ENCODE measurements at regions not wholly inside any gene's neighbourhood (a gene's known extent, or its start where the extent isn't known, plus 50 kb on each side); places are given as distances from the start of the nearest gene placed in this dataset.

DNA sequence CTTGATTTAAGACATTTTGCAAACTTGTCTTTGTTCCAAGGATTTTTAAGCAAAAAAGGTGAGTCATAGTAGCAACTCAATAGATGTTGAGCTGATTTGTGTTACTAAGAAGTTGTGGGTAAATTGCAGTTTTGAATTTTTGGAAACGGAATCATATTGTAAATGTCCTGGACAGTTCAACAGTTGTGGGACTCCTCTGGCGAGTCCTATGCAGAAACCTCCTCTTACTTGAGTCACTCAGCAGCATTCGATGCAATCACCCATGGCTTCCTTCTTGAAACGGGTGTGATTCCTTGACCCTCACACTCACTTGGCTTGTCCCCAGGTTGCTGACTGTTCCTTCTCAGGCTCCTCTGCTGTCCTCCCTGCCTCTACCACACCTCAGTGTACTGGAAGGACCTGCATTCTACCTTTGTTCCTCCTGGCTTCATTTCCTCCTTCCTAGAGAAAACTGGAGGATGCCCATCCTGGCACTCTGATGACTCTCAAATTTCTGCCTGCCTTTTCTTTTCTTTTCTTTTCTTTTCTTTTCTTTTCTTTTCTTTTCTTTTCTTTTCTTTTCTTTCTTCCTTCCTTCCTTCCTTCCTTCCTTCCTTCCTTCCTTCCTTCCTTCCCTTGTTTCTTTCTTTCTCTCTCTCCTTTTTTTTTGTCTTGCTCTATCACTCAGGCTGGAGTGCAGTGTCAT lies 52.8 kb upstream of the DGKG start:
- Histone ChIP-seq H3K36me3 (no peaks in the 10 kb centered on the region), H3K27me3 (no peaks in the 10 kb centered on the region), H3K27ac (peak overlapping the region in 2 of 3 donors; percentile 84 to 92), H3K4me1 (peaks cover 0 to 14% (median 8%) of the 10 kb centered on the region in 4 donors), H3K4me3 (no peak overlapping the region), H3K9me3 (no peaks in the 10 kb centered on the region)
- ATAC-seq, result no peak
- 62% methylated on average over 4 of the region's 4 CpGs for WGBS (ENCODE audit: insufficient coverage, low coverage, low lambda C conversion rate, missing lambda C conversion rate)
- no peak for DNase-seq
- TF ChIP-seq, protein P1, sequence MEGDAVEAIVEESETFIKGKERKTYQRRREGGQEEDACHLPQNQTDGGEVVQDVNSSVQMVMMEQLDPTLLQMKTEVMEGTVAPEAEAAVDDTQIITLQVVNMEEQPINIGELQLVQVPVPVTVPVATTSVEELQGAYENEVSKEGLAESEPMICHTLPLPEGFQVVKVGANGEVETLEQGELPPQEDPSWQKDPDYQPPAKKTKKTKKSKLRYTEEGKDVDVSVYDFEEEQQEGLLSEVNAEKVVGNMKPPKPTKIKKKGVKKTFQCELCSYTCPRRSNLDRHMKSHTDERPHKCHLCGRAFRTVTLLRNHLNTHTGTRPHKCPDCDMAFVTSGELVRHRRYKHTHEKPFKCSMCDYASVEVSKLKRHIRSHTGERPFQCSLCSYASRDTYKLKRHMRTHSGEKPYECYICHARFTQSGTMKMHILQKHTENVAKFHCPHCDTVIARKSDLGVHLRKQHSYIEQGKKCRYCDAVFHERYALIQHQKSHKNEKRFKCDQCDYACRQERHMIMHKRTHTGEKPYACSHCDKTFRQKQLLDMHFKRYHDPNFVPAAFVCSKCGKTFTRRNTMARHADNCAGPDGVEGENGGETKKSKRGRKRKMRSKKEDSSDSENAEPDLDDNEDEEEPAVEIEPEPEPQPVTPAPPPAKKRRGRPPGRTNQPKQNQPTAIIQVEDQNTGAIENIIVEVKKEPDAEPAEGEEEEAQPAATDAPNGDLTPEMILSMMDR (IDR thresholded peaks at IDR 0.05), result no peak
- no peak for TF ChIP-seq POLR2A (IDR thresholded peaks at IDR 0.05)
- intact Hi-C loops (cut with DNase I), result no loop called here

DNA sequence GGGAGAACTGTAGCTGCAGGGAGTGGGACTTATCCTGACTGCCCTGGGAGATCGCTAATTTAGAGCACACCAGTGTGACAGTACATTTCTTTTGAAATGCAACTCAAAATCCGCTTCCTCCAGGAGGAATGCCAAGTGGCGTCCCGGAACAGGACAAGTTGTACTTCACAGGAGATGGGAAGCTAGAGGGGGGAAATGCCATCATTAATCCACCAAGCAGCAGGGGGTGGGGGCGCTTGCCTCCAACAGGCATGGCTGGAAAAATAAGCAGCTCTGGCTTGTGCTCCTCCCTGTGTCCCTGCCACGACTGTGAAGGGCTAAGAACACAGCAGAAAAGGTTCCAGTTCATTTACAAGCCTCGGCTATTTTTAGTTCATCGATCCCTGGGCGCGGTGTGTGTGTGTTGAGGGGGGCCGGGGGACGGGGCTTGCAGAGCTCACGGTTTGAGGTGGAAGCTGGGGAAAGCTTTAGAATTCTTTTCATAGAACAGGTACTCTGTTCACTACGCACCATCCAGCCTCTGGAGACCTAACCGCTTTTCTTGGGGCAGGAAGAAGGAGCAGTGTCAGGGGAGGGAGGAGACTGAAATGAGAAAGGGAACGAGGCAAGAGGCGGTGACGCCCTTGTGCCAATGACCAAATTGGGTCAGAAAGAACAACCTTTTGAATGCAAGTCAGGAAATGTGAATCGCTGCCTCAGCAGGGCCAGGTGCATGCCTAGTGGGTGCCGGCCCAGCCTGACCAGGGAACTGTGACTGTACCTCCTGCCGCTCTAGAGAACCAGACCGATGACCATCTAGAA lies 51.8 kb upstream of the DGKG start:
- TF ChIP-seq, protein P1 (IDR thresholded peaks at IDR 0.05), result no peak
- peak; percentile 34 for TF ChIP-seq POLR2A (IDR thresholded peaks at IDR 0.05)
- Histone ChIP-seq H3K36me3 (no peaks in the 10 kb centered on the region), H3K4me3 (peak overlapping the region; percentile 12 to 44 (median 42)), H3K9me3 (no peaks in the 10 kb centered on the region), H3K27ac (peak overlapping the region; percentile 59 to 92 (median 84)), H3K27me3 (no peaks in the 10 kb centered on the region), H3K4me1 (peaks cover 0 to 14% (median 8%) of the 10 kb centered on the region in 4 donors)
- peak; percentile 85 to 92 (median 88) for ATAC-seq
- DNase-seq, result peak; percentile 66 to 85 (median 82)
- 10% methylated on average over 17 of the region's 22 CpGs for WGBS (ENCODE audit: insufficient coverage, low coverage, low lambda C conversion rate, missing lambda C conversion rate)
- intact Hi-C loops (cut with DNase I), result no loop called here

DNA sequence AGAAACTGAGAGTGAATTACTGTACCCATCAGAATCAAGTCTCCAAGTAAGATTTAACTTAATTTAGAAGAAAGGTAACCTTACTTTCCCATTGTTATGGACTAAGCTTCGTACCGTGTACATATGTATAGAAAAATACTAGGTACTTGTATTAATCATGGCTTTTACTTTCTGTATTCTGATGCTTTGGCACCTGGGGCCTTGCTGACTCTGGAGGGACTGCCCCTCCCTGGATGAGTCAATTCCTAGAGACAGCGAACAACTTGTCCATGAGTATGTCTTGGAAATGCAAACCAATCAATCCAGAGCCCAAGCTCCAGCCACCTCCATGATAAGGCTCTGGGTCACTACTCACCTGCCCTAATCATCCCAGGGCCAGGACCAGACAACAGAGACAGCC lies 50.0 kb upstream of the DGKG start:
- Histone ChIP-seq H3K27me3 (no peaks in the 10 kb centered on the region), H3K9me3 (no peaks in the 10 kb centered on the region), H3K27ac (no peak overlapping the region), H3K4me3 (no peak overlapping the region), H3K4me1 (peaks cover 0 to 14% (median 8%) of the 10 kb centered on the region in 4 donors), H3K36me3 (no peaks in the 10 kb centered on the region)
- ATAC-seq (no peak), DNase-seq (no peak)
- intact Hi-C loops (cut with DNase I), result no loop called here
- no peak for TF ChIP-seq POLR2A (IDR thresholded peaks at IDR 0.05)
- TF ChIP-seq, protein P1 (IDR thresholded peaks at IDR 0.05), result no peak
- 86% methylated on average over 3 of the region's 3 CpGs for WGBS (ENCODE audit: insufficient coverage, low coverage, low lambda C conversion rate, missing lambda C conversion rate)
